K562 (cell line): ENCODE measurements at regions not wholly inside any gene's neighbourhood (a gene's known extent, or its start where the extent isn't known, plus 50 kb on each side); places are given as distances from the start of the nearest gene placed in this dataset.

ENCODE experiments used
- ATAC-seq: fragments of 200-7000 bp; cut with Tn5 transposase; 3 replicates; pipeline ENCODE4 v1.9.1; 2020; ENCODE audit warnings: moderate library complexity
- BruUV-seq: library from RNA; stranded (reverse); fragments of 400-500 nt; replicated peaks from 2 replicates; lab custom pipeline; 2021; lab: Mats Ljungman, UMichigan
- CTCF ChIA-PET: fragments of 300-600 bp; formaldehyde crosslinking; extraction: SDS; loops from one replicate; lab custom pipeline; 2021; ENCODE audit warnings: low intra/inter-chr PET ratio; lab: Yijun Ruan, JAX
- POLR2A ChIA-PET: fragments of 300-600, 350-650 bp; sonication (Branson Sonifier 250); formaldehyde crosslinking; extraction: SDS; loops from one replicate; lab custom pipeline; 2021; ENCODE audit warnings: antibody characterized with exemption, inconsistent platforms; lab: Yijun Ruan, JAX
- DNase-seq, 4 experiments: peaks; one replicate each; pipeline versions ENCODE4 v3.0.0 to v3.0.0-alpha.2; 2011 to 2018; ENCODE audit warnings: low spot score in 3 of 4, mixed read lengths in 3 of 4; ENCODE audit errors: extremely low read depth in 1 of 4
- FAIRE-seq: peaks from 2 replicates; lab custom pipeline; 2011; peaks lifted over from hg19 to GRCh38; lab: Jason Lieb, UNC
- H2AFZ ChIP-seq: 2 replicates; pipeline ENCODE4 v1.6.0; 2011; ENCODE audit warnings: low read depth, low read length, control low read depth, inconsistent platforms
- H3K27ac ChIP-seq: fragments of 200-600 bp; 3 replicates; pipeline ENCODE4 v1.8.0; 2011; ENCODE audit warnings: low read depth, mild to moderate bottlenecking, control low read depth, inconsistent platforms, low read length, moderate library complexity, mixed read lengths; ENCODE audit errors: extremely low read depth
- H3K27me3 ChIP-seq, 2 experiments: fragments of 300-600 bp in 1 of 2; 2 replicates in 1 of 2; 3 replicates in 1 of 2; pipeline versions ENCODE4 v1.6.0 to v1.8.0; 2011; ENCODE audit warnings: inconsistent platforms in 2 of 2, low read length in 2 of 2, mild to moderate bottlenecking in 1 of 2, mixed read lengths in 1 of 2, moderate library complexity in 1 of 2; ENCODE audit not compliant: control insufficient read depth in 2 of 2, insufficient read depth in 2 of 2
- H3K36me3 ChIP-seq: fragments of 300-600 bp; 3 replicates; pipeline ENCODE4 v1.8.0; 2011; ENCODE audit warnings: mild to moderate bottlenecking, low read length, inconsistent platforms; ENCODE audit not compliant: control insufficient read depth, insufficient read depth
- H3K4me1 ChIP-seq, 2 experiments: fragments of 200-600 bp in 1 of 2; replicated peaks in 1 of 2; 2 replicates in 1 of 2; 3 replicates in 1 of 2; pipeline versions ENCODE4 v1.5.1 to v1.8.0; 2011; ENCODE audit warnings: inconsistent platforms in 2 of 2, low read length in 2 of 2, mild to moderate bottlenecking in 1 of 2, mixed read lengths in 1 of 2, moderate library complexity in 1 of 2; ENCODE audit not compliant: control insufficient read depth in 2 of 2, insufficient read depth in 2 of 2
- H3K4me2 ChIP-seq: 2 replicates; pipeline ENCODE4 v1.6.1; 2011; ENCODE audit warnings: low read length, control low read depth, inconsistent platforms, mixed read lengths; ENCODE audit not compliant: insufficient read depth
- H3K4me3 ChIP-seq: fragments of 200-600 bp; sonication (generic), shearing (Covaris generic); 2 replicates; pipeline ENCODE4 v1.5.1; 2016; ENCODE audit warnings: control low read depth, inconsistent platforms
- H3K79me2 ChIP-seq: fragments of 200-600 bp; 3 replicates; pipeline ENCODE4 v1.8.0; 2011; ENCODE audit warnings: low read length, inconsistent platforms; ENCODE audit not compliant: control insufficient read depth, insufficient read depth
- H3K9ac ChIP-seq, 2 experiments: 2 replicates each; pipeline versions ENCODE4 v1.6.0 to v1.6.1; 2011; ENCODE audit warnings: low read depth in 2 of 2, low read length in 2 of 2, control low read depth in 1 of 2, inconsistent platforms in 1 of 2, mild to moderate bottlenecking in 1 of 2, mixed read lengths in 1 of 2; ENCODE audit not compliant: insufficient read depth in 1 of 2
- H3K9me1 ChIP-seq: one replicate; pipeline ENCODE4 v1.6.0; 2011; ENCODE audit warnings: inconsistent platforms, mild to moderate bottlenecking, low read length, moderate library complexity; ENCODE audit not compliant: control insufficient read depth, insufficient read depth
- H3K9me3 ChIP-seq: replicated peaks from 2 replicates; pipeline ENCODE4 v1.5.1; 2011; ENCODE audit warnings: low read depth, low read length, inconsistent platforms; ENCODE audit not compliant: control insufficient read depth, insufficient read depth
- H4K20me1 ChIP-seq: replicated peaks from 2 replicates; pipeline ENCODE4 v1.6.1; 2011; ENCODE audit warnings: low read length, inconsistent platforms, mixed read lengths; ENCODE audit not compliant: control insufficient read depth, insufficient read depth
- CLOCK ChIP-seq: fragments of 250-450 bp; sonication (Bioruptor Pico); IDR thresholded peaks from 2 replicates; pipeline ENCODE4 v1.4.0; 2020; ENCODE audit warnings: mild to moderate bottlenecking, moderate library complexity, borderline replicate concordance
- DNMT1 ChIP-seq: fragments of 450-650 bp; IDR thresholded peaks from 2 replicates; pipeline ENCODE4 v1.6.1; 2016; ENCODE audit warnings: antibody characterized with exemption, mild to moderate bottlenecking
- FOXP1 ChIP-seq: sonication (generic); formaldehyde crosslinking; IDR thresholded peaks from 2 replicates; pipeline ENCODE4 v1.8.0; 2022; ENCODE audit warnings: mild to moderate bottlenecking, missing genetic modification reagents
- FUS ChIP-seq: fragments of 200-400 bp; formaldehyde crosslinking; optimal IDR thresholded peaks from 2 replicates; pipeline ENCODE3; 2017; ENCODE audit warnings: low read depth, low read length
- GTF2A2 ChIP-seq: IDR thresholded peaks from 2 replicates; pipeline ENCODE4 v1.6.1; 2016; ENCODE audit warnings: mild to moderate bottlenecking, missing genetic modification characterization, missing compliant biosample characterization
- MED1 ChIP-seq: sonication (generic); formaldehyde crosslinking; IDR thresholded peaks from 2 replicates; pipeline ENCODE4 v1.8.1; 2023; ENCODE audit warnings: missing genetic modification reagents, borderline replicate concordance
- WGBS: fragments of 100-300 bp; shearing (Covaris generic); methylation state at CpG from one replicate; pipeline ENCODE4 v1.1.6; 2016; ENCODE audit warnings: low coverage, mixed read lengths; ENCODE audit not compliant: insufficient coverage; ENCODE audit errors: missing lambda C conversion rate; 5-methylcytosine and 5-hydroxymethylcytosine counted together
- in situ Hi-C: fragments of 300-500 bp; cut with MboI; formaldehyde crosslinking; loops from 4 replicates; pipeline ENCODE4 v1.15.0; 2018; ENCODE audit warnings: inconsistent platforms, mixed read lengths
- intact Hi-C: fragments of 100-400 bp; cut with micrococcal nuclease; formaldehyde crosslinking; loops from 2 replicates; pipeline ENCODE4 v1.14.2; 2022

GRCh38 chr5:39998518-39998917 is 573.7 kb upstream of the DAB2 start (continued):
- TF ChIP-seq CLOCK (CRISPR knock-in tag) (no peak), DNMT1 (no peak), FOXP1 (CRISPR knock-in tag) (no peak)
- TF ChIP-seq, all 486 proteins: peak for 0

DNA sequence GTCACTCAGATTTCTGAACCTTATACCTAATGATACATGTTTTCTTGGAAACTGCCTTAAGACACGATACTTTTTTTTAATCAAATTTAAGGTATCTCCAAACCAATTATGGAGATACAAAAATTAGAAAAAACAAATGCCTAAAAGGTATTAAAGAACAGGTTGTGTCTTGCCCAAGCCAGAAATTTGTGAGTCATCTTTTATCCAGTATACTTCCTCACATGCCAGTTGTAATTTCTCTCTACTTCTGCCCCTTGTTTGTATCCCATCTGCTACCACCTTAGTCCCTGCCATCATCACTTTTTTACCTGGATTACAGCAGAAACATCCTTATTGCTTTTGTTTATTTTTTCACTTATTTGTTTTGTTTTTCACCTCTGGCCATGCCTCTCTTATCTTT is 571.2 kb upstream of the DAB2 start:
- ATAC-seq = no peak
- H3K4me3 ChIP-seq = no peak overlapping the region
- ChIA-PET POLR2A (no interaction called here), CTCF (no interaction called here)
- H4K20me1 ChIP-seq = no peaks in the 10 kb centered on the region
- 0% methylated on average over 1 of the region's 1 CpG for WGBS
- TF ChIP-seq MED1 = no peak
- no peak for TF ChIP-seq GTF2A2 (tag)
- no peak for TF ChIP-seq FUS
- H3K27ac ChIP-seq = no peak overlapping the region
- FAIRE-seq = no peak
- H3K4me1 ChIP-seq = no peaks in the 10 kb centered on the region
- H3K4me2 ChIP-seq = no peak overlapping the region
- H2AFZ ChIP-seq = no peak overlapping the region
- H3K9me1 ChIP-seq = no peaks in the 10 kb centered on the region
- no peaks in the 10 kb centered on the region for H3K79me2 ChIP-seq
- in situ Hi-C loops (no loop called here), intact Hi-C loops (no loop called here)
- no peak overlapping the region for H3K9ac ChIP-seq
- H3K9me3 ChIP-seq = no peaks in the 10 kb centered on the region
- no peak for DNase-seq
- no TSS peak for BruUV-seq
- no peaks in the 10 kb centered on the region for H3K36me3 ChIP-seq
- no peaks in the 10 kb centered on the region for H3K27me3 ChIP-seq
